DOHH2 (cell line): ENCODE measurements at regions not wholly inside any gene's neighbourhood (a gene's known extent, or its start where the extent isn't known, plus 50 kb on each side); places are given as distances from the start of the nearest gene placed in this dataset.

Experiments used
- H3F3A ChIP-seq: fragments of 200-600 bp; sonication (generic), shearing (Covaris generic); 2 replicates; pipeline ENCODE4 v1.6.0; 2016; ENCODE audit warnings: antibody characterized with exemption, mild to moderate bottlenecking; ENCODE audit not compliant: control insufficient read depth, insufficient read depth
- H3K27ac ChIP-seq: fragments of 200-600 bp; sonication (generic); 2 replicates; pipeline ENCODE4 v1.5.1; 2014; ENCODE audit warnings: low read depth, mild to moderate bottlenecking, low read length, moderate library complexity
- H3K27me3 ChIP-seq: fragments of 200-600 bp; sonication (generic); 2 replicates; pipeline ENCODE4 v1.6.1; 2014; ENCODE audit warnings: mild to moderate bottlenecking, low read length, mixed read lengths; ENCODE audit not compliant: control insufficient read depth
- H3K36me3 ChIP-seq: fragments of 200-600 bp; sonication (generic); 2 replicates; pipeline ENCODE4 v1.6.1; 2014; ENCODE audit warnings: mild to moderate bottlenecking, low read length, moderate library complexity, mixed read lengths; ENCODE audit not compliant: control insufficient read depth
- H3K4me1 ChIP-seq: fragments of 200-600 bp; sonication (generic); 2 replicates; pipeline ENCODE4 v1.6.1; 2014; ENCODE audit warnings: mild to moderate bottlenecking, low read length, mixed read lengths; ENCODE audit not compliant: control insufficient read depth
- H3K4me2 ChIP-seq: fragments of 200-600 bp; sonication (generic); 2 replicates; pipeline ENCODE4 v1.6.0; 2014; ENCODE audit warnings: mild to moderate bottlenecking, low read length, moderate library complexity
- H3K4me3 ChIP-seq: fragments of 200-600 bp; sonication (generic); 2 replicates; pipeline ENCODE4 v1.5.1; 2014; ENCODE audit warnings: mild to moderate bottlenecking, low read length, mixed read lengths
- H3K79me2 ChIP-seq: fragments of 200-600 bp; sonication (generic); 2 replicates; pipeline ENCODE4 v1.6.1; 2014; ENCODE audit warnings: mild to moderate bottlenecking, low read length, mixed read lengths; ENCODE audit not compliant: control insufficient read depth
- H3K9me2 ChIP-seq: fragments of 200-600 bp; sonication (generic); replicated peaks from 2 replicates; pipeline ENCODE4 v1.6.1; 2014; ENCODE audit warnings: mild to moderate bottlenecking, low read length, mixed read lengths; ENCODE audit not compliant: control insufficient read depth
- H3K9me3 ChIP-seq: fragments of 200-600 bp; sonication (generic); 2 replicates; pipeline ENCODE4 v1.6.1; 2014; ENCODE audit warnings: antibody characterized with exemption, low read length, mixed read lengths; ENCODE audit not compliant: control insufficient read depth, insufficient read depth
- H4K20me1 ChIP-seq: fragments of 200-600 bp; sonication (generic); 2 replicates; pipeline ENCODE4 v1.6.0; 2014; ENCODE audit warnings: low read depth, mild to moderate bottlenecking, antibody characterized with exemption, low read length, moderate library complexity; ENCODE audit not compliant: control insufficient read depth, insufficient read depth
- EZH2phosphoT487 ChIP-seq: fragments of 200-600 bp; sonication (generic); IDR thresholded peaks from 2 replicates; pipeline ENCODE4 v1.6.1; 2017; ENCODE audit warnings: borderline replicate concordance, mild to moderate bottlenecking, antibody characterized with exemption, low read length, moderate library complexity, mixed read lengths
- TF ChIP-seq, protein P1 (sequence below): fragments of 200-600 bp; sonication (generic); IDR thresholded peaks from one replicate; pipeline ENCODE4 v1.5.1; 2014; ENCODE audit warnings: antibody characterized with exemption, mild to moderate bottlenecking, low read depth, low read length; ENCODE audit not compliant: poor library complexity, severe bottlenecking

GRCh38 chr15:52876991-52877663, 87.0 kb upstream of the ONECUT1 start:
- TF ChIP-seq, protein P1, sequence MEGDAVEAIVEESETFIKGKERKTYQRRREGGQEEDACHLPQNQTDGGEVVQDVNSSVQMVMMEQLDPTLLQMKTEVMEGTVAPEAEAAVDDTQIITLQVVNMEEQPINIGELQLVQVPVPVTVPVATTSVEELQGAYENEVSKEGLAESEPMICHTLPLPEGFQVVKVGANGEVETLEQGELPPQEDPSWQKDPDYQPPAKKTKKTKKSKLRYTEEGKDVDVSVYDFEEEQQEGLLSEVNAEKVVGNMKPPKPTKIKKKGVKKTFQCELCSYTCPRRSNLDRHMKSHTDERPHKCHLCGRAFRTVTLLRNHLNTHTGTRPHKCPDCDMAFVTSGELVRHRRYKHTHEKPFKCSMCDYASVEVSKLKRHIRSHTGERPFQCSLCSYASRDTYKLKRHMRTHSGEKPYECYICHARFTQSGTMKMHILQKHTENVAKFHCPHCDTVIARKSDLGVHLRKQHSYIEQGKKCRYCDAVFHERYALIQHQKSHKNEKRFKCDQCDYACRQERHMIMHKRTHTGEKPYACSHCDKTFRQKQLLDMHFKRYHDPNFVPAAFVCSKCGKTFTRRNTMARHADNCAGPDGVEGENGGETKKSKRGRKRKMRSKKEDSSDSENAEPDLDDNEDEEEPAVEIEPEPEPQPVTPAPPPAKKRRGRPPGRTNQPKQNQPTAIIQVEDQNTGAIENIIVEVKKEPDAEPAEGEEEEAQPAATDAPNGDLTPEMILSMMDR: no peak
- no peak for TF ChIP-seq EZH2phosphoT487
- Histone ChIP-seq H3K27ac (no peak overlapping the region), H3K4me3 (no peak overlapping the region), H3K79me2 (no peaks in the 10 kb centered on the region), H3K27me3 (peaks cover 2% of the 10 kb centered on the region; the same call in 1 of the 2 replicates), H4K20me1 (no peaks in the 10 kb centered on the region), H3K9me3 (no peaks in the 10 kb centered on the region), H3F3A (no peaks in the 10 kb centered on the region), H3K4me1 (no peaks in the 10 kb centered on the region), H3K4me2 (no peak overlapping the region), H3K36me3 (no peaks in the 10 kb centered on the region), H3K9me2 (no peaks in the 10 kb centered on the region)

DNA sequence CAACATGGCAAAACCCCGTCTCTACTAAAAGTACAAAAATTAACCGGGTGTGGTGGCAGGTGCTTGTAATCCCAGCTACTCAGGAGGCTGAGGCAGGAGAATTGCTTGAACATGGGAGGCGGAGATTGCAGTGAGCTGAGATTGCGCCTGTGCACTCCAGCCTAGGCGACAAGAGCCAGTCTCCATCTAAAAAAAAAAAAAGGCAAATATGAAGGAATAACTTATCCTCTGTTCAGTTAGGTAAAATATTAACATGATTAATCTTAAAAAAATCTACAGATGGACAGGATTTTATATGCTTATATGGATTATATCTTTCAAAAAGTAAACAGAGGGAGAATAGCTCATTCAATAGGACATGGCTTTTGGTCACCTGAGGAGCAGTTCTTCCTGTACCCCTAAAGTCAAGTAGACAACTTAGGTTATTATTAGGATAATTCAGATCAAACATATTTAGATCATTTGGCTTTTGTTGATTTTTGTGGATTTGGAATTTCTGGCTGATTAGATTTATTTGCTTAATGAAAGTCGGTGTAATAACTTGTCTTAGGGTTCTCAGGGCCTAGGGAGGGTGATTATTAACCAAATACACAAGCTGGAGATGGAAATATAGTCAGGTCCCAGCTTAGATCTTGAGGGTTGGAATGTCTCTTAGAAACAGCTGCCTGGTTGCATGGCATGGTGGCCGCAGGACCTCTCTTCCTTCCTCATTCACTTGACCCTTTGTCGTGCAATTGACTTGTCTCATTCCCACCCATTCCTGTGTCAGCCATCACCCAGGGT, 82.1 kb upstream of the ONECUT1 start:
- H3K36me3 ChIP-seq: no peaks in the 10 kb centered on the region
- no peak overlapping the region for H3K4me2 ChIP-seq
- no peaks in the 10 kb centered on the region for H3K79me2 ChIP-seq
- TF ChIP-seq, protein P1: no peak
- TF ChIP-seq EZH2phosphoT487: no peak
- H3K27ac ChIP-seq: no peak overlapping the region
- H3K4me1 ChIP-seq: no peaks in the 10 kb centered on the region
- no peaks in the 10 kb centered on the region for H3F3A ChIP-seq
- H3K9me3 ChIP-seq: no peaks in the 10 kb centered on the region
- peaks cover 2% of the 10 kb centered on the region; the same call in 1 of the 2 replicates for H3K27me3 ChIP-seq
- H3K9me2 ChIP-seq: no peaks in the 10 kb centered on the region
- no peaks in the 10 kb centered on the region for H4K20me1 ChIP-seq
- no peak overlapping the region for H3K4me3 ChIP-seq

- no peaks in the 10 kb centered on the region for H3K4me1 ChIP-seq
- H3K27ac ChIP-seq: no peak overlapping the region
- no peaks in the 10 kb centered on the region for H3K36me3 ChIP-seq
- no peaks in the 10 kb centered on the region for H3K9me3 ChIP-seq
- H3K4me3 ChIP-seq: no peak overlapping the region
- peaks cover 2% of the 10 kb centered on the region; the same call in 1 of the 2 replicates for H3K27me3 ChIP-seq
- H3F3A ChIP-seq: no peaks in the 10 kb centered on the region
- no peaks in the 10 kb centered on the region for H4K20me1 ChIP-seq
- no peak overlapping the region for H3K4me2 ChIP-seq
- no peaks in the 10 kb centered on the region for H3K9me2 ChIP-seq
- TF ChIP-seq, protein P1: no peak
- TF ChIP-seq EZH2phosphoT487: no peak
- no peaks in the 10 kb centered on the region for H3K79me2 ChIP-seq
Measured at GRCh38 chr15:52870015-52870414, 79.9 kb upstream of the ONECUT1 start.
